Natural killer cell (primary cell): ENCODE measurements at regions not wholly inside any gene's neighbourhood (a gene's known extent, or its start where the extent isn't known, plus 50 kb on each side); places are given as distances from the start of the nearest gene placed in this dataset.

Source experiments
- ATAC-seq, 3 donors: fragments of 150-1000 bp in 2 of 3; fragments of 200-7000 bp in 1 of 3; cut with Tn5 transposase; 1 replicate in 1 of 3; 2 replicates in 2 of 3; pipeline ENCODE4 v1.10.0; 2021; ENCODE audit warnings: mild to moderate bottlenecking in 2 of 3, moderate library complexity in 2 of 3
- DNase-seq, 2 donors: peaks; one replicate each; pipeline versions ENCODE4 v3.0.0 to v3.0.0-alpha.2; 2013 to 2021; ENCODE audit warnings: mixed read lengths in 1 of 2
- H3K27ac ChIP-seq: one replicate; pipeline ENCODE4 v1.5.1; 2013; ENCODE audit warnings: mild to moderate bottlenecking, low read length
- H3K27me3 ChIP-seq: one replicate; pipeline ENCODE4 v1.6.1; 2013; ENCODE audit warnings: low read length; ENCODE audit not compliant: control insufficient read depth, insufficient read depth
- H3K36me3 ChIP-seq: one replicate; pipeline ENCODE4 v1.6.1; 2013; ENCODE audit warnings: low read length; ENCODE audit not compliant: control insufficient read depth, insufficient read depth
- H3K4me1 ChIP-seq: one replicate; pipeline ENCODE4 v1.6.1; 2013; ENCODE audit warnings: low read length; ENCODE audit not compliant: control insufficient read depth, insufficient read depth
- H3K4me3 ChIP-seq: one replicate; pipeline ENCODE4 v1.5.1; 2013; ENCODE audit warnings: low read length
- H3K9me3 ChIP-seq: one replicate; pipeline ENCODE4 v1.6.1; 2013; ENCODE audit warnings: low read length; ENCODE audit not compliant: control insufficient read depth, insufficient read depth
- H3K27ac Mint-ChIP-seq, 2 donors: one replicate each; pipeline ENCODE4 v1.8.0; 2022; ENCODE audit warnings: mild to moderate bottlenecking in 2 of 2, mixed read lengths in 2 of 2, moderate library complexity in 1 of 2
- H3K27me3 Mint-ChIP-seq, 2 donors: one replicate each; pipeline ENCODE4 v1.8.0; 2022; ENCODE audit warnings: low read depth in 2 of 2, mixed read lengths in 2 of 2
- H3K36me3 Mint-ChIP-seq: one replicate; pipeline ENCODE4 v1.8.0; 2022; ENCODE audit warnings: mixed read lengths
- H3K4me1 Mint-ChIP-seq, 2 donors: one replicate each; pipeline ENCODE4 v1.8.0; 2022; ENCODE audit warnings: mixed read lengths in 2 of 2
- H3K4me3 Mint-ChIP-seq: one replicate; pipeline ENCODE4 v1.8.0; 2022; ENCODE audit warnings: mild to moderate bottlenecking, moderate library complexity, mixed read lengths
- H3K9me3 Mint-ChIP-seq, 2 donors: one replicate each; pipeline ENCODE4 v1.8.0; 2022; ENCODE audit warnings: mixed read lengths in 2 of 2
- WGBS: methylation state at CpG from one replicate; pipeline ENCODE4 v1.1.7; 2013; ENCODE audit warnings: missing lambda C conversion rate; ENCODE audit not compliant: insufficient coverage; 5-methylcytosine and 5-hydroxymethylcytosine counted together
- intact Hi-C: fragments of 100-400 bp; cut with micrococcal nuclease; formaldehyde crosslinking; loops from one replicate; pipeline ENCODE4 v1.14.2; 2022
- TF ChIP-seq, protein P1 (sequence below): fragments of 200-600 bp; IDR thresholded peaks from one replicate; pipeline ENCODE4 v1.8.0; 2022; ENCODE audit warnings: antibody characterized with exemption

DNA sequence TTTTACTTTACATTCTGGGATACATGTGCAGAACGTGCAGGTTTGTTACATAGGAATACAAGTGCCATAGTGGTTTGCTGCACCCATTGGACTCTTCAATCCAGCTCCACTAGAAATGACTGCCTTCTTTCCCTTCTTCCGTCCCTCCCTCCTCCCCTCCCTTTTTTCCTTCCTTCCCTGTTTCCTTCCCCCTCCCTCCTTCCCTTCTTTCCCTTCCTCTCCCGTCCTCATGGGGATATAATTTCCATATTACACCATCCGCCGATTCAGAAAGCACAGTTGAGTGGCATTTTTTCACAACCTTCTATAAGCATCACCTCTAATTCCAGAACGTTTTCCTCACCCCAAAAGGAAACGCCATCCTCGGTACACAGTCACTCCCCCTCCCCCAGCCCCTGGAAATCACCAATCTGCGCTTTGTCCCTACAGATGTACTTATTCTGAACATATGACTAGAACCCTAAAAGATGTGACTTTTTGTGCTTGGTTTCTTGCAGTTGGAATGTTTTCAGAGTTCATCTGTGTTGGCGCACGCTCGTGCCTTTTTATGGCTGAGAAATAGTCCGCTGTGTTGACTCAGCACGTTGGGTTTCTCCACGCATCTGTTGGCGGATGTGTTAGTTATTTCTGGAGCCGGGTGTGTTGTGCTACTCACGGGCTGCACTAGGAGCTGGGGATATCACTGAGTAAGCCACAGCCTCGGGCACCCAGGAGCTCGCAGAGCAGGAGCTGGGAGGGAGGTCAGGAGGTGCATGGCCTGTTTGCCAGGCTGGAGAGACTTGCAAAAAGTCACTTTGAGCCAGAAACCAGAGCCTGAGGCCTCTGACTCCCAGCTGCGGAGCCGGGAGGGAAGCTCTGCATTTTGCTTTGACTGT lies 336.4 kb downstream of the SEC14L1 start:
- Mint-ChIP-seq H3K4me3 (peak overlapping the region; percentile 40), H3K36me3 (no peaks in the 10 kb centered on the region), H3K9me3 (no peaks in the 10 kb centered on the region), H3K27me3 (no peaks in the 10 kb centered on the region), H3K27ac (no peak overlapping the region), H3K4me1 (peaks cover 77 to 80% of the 10 kb centered on the region in 2 donors)
- H3K27ac ChIP-seq: no peak overlapping the region
- DNase-seq (peak in 1 of 2 donors; percentile 52), ATAC-seq (no peak)
- H3K4me1 ChIP-seq: peaks cover 92% of the 10 kb centered on the region
- WGBS: 78% methylated on average over 22 of the region's 22 CpGs
- no peaks in the 10 kb centered on the region for H3K9me3 ChIP-seq
- intact Hi-C loops: no loop called here
- H3K4me3 ChIP-seq: no peak overlapping the region
- peaks cover 19% of the 10 kb centered on the region for H3K36me3 ChIP-seq
- no peaks in the 10 kb centered on the region for H3K27me3 ChIP-seq
- TF ChIP-seq, protein P1, sequence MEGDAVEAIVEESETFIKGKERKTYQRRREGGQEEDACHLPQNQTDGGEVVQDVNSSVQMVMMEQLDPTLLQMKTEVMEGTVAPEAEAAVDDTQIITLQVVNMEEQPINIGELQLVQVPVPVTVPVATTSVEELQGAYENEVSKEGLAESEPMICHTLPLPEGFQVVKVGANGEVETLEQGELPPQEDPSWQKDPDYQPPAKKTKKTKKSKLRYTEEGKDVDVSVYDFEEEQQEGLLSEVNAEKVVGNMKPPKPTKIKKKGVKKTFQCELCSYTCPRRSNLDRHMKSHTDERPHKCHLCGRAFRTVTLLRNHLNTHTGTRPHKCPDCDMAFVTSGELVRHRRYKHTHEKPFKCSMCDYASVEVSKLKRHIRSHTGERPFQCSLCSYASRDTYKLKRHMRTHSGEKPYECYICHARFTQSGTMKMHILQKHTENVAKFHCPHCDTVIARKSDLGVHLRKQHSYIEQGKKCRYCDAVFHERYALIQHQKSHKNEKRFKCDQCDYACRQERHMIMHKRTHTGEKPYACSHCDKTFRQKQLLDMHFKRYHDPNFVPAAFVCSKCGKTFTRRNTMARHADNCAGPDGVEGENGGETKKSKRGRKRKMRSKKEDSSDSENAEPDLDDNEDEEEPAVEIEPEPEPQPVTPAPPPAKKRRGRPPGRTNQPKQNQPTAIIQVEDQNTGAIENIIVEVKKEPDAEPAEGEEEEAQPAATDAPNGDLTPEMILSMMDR: no peak

DNA sequence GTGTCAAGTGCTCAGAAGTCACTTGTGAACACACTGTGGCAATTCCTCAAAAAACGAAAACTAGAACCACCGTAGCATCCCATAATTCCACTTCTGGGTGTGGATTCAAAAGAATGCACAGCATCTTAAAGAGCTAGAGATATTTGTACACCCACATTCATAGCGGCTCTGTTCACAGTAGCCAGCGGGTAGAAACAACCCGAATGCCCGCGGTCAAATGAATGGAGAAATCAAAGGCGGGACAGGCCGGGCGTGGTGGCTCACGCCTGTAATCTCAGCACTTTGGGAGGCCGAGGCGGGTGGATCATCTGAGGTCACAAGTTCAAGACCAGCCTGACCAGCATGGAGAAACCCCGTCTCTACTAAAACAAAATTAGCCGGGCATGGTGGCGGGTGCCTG lies 337.5 kb downstream of the SEC14L1 start:
- H3K4me1 Mint-ChIP-seq: peaks cover 66 to 69% of the 10 kb centered on the region in 2 donors
- Histone ChIP-seq H3K27me3 (no peaks in the 10 kb centered on the region), H3K27ac (no peak overlapping the region), H3K36me3 (peaks cover 31% of the 10 kb centered on the region), H3K9me3 (no peaks in the 10 kb centered on the region), H3K4me3 (no peak overlapping the region), H3K4me1 (peaks cover 92% of the 10 kb centered on the region)
- TF ChIP-seq, protein P1: no peak
- peak overlapping the region in 1 of 2 donors; percentile 26 for H3K27ac Mint-ChIP-seq
- no peaks in the 10 kb centered on the region for H3K27me3 Mint-ChIP-seq
- intact Hi-C loops: no loop called here
- ATAC-seq (no peak), DNase-seq (no peak)
- 93% methylated on average over 16 of the region's 16 CpGs for WGBS
- H3K9me3 Mint-ChIP-seq: no peaks in the 10 kb centered on the region
- no peak overlapping the region for H3K4me3 Mint-ChIP-seq
- no peaks in the 10 kb centered on the region for H3K36me3 Mint-ChIP-seq

DNA sequence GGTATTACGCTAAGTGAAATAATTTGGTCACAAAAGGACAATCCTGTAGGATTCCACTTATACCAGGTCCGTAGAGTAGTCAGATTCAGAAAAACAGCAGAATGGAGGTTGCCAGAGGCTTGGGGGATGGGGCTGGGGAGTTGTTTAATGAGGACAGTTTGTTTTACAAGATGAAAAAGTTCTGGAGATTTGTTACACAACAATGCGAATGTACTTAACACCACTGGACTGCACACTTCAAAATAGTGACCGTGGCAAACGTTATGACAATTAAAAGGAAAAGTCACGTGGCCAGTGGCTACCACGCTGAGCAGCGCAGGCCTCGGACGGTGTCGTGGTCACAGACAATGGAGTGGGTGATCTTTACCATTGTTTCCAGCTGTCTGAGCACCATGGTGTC lies 338.1 kb downstream of the SEC14L1 start:
- Histone ChIP-seq H3K36me3 (peaks cover 35% of the 10 kb centered on the region), H3K4me3 (no peak overlapping the region), H3K9me3 (peaks cover 4% of the 10 kb centered on the region), H3K27me3 (no peaks in the 10 kb centered on the region), H3K4me1 (peaks cover 94% of the 10 kb centered on the region), H3K27ac (no peak overlapping the region)
- Mint-ChIP-seq H3K36me3 (no peaks in the 10 kb centered on the region), H3K4me3 (no peak overlapping the region), H3K4me1 (peaks cover 60 to 63% of the 10 kb centered on the region in 2 donors), H3K9me3 (no peaks in the 10 kb centered on the region), H3K27ac (peak overlapping the region; percentile 26 to 51), H3K27me3 (no peaks in the 10 kb centered on the region)
- DNase-seq (no peak), ATAC-seq (no peak)
- TF ChIP-seq, protein P1: no peak
- WGBS: 86% methylated on average over 11 of the region's 11 CpGs
- intact Hi-C loops: no loop called here
